DND-41 (cell line): ENCODE measurements at regions not wholly inside any gene's neighbourhood (a gene's known extent, or its start where the extent isn't known, plus 50 kb on each side); places are given as distances from the start of the nearest gene placed in this dataset.

Experiments used
- CTCF ChIP-seq: IDR thresholded peaks from 2 replicates; pipeline ENCODE4 v1.5.1; 2012; ENCODE audit warnings: borderline replicate concordance, low read length, moderate library complexity, mild to moderate bottlenecking; ENCODE audit not compliant: poor library complexity, severe bottlenecking; ENCODE audit errors: extremely low read depth
- EZH2 ChIP-seq: IDR thresholded peaks from 3 replicates; pipeline ENCODE4 v1.6.1; 2012; ENCODE audit warnings: borderline replicate concordance, low read depth, mild to moderate bottlenecking, moderate library complexity, low read length, inconsistent platforms; ENCODE audit not compliant: severe bottlenecking

- TF ChIP-seq EZH2 (no peak), CTCF (no peak)
These were observed 246.3 kb upstream of the ADGRL3 start for GRCh38 chr4:60953826-60954225.
